A549 (cell line): ENCODE measurements at regions not wholly inside any gene's neighbourhood (a gene's known extent, or its start where the extent isn't known, plus 50 kb on each side); places are given as distances from the start of the nearest gene placed in this dataset.

Experiments
- BHLHE40 ChIP-seq: IDR thresholded peaks from 2 replicates; pipeline ENCODE4 v1.6.1; 2012; ENCODE audit warnings: low read depth, low read length, inconsistent platforms
- HDAC2 ChIP-seq: fragments of 200-600 bp; sonication (generic); IDR thresholded peaks from 2 replicates; pipeline ENCODE4 v1.6.1; 2016
- MAFK ChIP-seq: fragments of 450-650 bp; IDR thresholded peaks from 2 replicates; pipeline ENCODE4 v1.6.1; 2014; ENCODE audit not compliant: partially characterized antibody
- TF ChIP-seq, protein P1 (sequence below): fragments of >200 bp; sonication (Bioruptor Twin); formaldehyde crosslinking; IDR thresholded peaks from 3 replicates; pipeline ENCODE4 v1.5.1; 2016
- TF ChIP-seq, protein P2 (sequence below): fragments of 450-650 bp; IDR thresholded peaks from 2 replicates; pipeline ENCODE4 v1.6.1; 2014; ENCODE audit warnings: antibody characterized with exemption

DNA sequence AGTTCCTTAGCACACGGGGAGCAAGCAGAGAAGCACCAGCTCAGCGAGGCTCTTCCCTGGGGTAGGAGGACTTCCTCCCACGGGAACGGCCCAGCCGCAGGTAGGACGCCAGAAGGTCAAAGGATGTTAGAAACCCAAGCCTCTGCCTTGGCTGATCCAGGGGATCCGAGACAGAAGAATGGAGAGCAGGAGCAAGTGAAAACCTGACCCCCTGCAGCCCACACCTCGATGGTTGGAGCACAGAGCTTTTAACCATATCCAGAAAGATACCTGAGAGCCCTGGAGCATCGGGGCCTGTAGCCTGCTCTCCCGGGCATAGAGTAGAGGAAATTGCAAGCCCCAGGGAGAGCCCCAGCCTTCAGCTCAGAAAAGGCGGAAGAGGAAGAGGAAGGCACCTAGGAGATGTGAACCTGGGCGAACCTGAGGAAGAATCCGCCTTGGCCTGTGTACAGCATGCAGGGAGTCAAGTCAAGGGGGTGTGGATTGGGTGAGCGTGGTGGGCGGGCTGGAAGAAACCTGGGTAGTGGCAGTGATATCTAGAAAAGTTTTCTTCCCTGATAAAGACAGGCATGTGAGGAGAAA is 76.3 kb downstream of the PSMG1 start:
- TF ChIP-seq MAFK, result no peak
- TF ChIP-seq, protein P1, sequence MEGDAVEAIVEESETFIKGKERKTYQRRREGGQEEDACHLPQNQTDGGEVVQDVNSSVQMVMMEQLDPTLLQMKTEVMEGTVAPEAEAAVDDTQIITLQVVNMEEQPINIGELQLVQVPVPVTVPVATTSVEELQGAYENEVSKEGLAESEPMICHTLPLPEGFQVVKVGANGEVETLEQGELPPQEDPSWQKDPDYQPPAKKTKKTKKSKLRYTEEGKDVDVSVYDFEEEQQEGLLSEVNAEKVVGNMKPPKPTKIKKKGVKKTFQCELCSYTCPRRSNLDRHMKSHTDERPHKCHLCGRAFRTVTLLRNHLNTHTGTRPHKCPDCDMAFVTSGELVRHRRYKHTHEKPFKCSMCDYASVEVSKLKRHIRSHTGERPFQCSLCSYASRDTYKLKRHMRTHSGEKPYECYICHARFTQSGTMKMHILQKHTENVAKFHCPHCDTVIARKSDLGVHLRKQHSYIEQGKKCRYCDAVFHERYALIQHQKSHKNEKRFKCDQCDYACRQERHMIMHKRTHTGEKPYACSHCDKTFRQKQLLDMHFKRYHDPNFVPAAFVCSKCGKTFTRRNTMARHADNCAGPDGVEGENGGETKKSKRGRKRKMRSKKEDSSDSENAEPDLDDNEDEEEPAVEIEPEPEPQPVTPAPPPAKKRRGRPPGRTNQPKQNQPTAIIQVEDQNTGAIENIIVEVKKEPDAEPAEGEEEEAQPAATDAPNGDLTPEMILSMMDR, result no peak
- no peak for TF ChIP-seq BHLHE40
- TF ChIP-seq HDAC2, result no peak
- TF ChIP-seq, protein P2, sequence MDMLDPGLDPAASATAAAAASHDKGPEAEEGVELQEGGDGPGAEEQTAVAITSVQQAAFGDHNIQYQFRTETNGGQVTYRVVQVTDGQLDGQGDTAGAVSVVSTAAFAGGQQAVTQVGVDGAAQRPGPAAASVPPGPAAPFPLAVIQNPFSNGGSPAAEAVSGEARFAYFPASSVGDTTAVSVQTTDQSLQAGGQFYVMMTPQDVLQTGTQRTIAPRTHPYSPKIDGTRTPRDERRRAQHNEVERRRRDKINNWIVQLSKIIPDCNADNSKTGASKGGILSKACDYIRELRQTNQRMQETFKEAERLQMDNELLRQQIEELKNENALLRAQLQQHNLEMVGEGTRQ, result no peak
